PFSK-1 (cell line): ENCODE measurements at regions not wholly inside any gene's neighbourhood (a gene's known extent, or its start where the extent isn't known, plus 50 kb on each side); places are given as distances from the start of the nearest gene placed in this dataset.

Source experiments
- FOXP2 ChIP-seq: optimal IDR thresholded peaks from 2 replicates; pipeline ENCODE3; 2011; ENCODE audit warnings: borderline replicate concordance, control low read depth, inconsistent platforms; ENCODE audit not compliant: insufficient read depth; ENCODE audit errors: extremely low read length, extremely low read depth
- POLR2AphosphoS5 ChIP-seq: IDR thresholded peaks from 2 replicates; pipeline ENCODE4 v1.6.1; 2012; ENCODE audit warnings: low read depth, mild to moderate bottlenecking, control low read depth, low read length, moderate library complexity
- REST ChIP-seq, 2 experiments: IDR thresholded peaks; 2 replicates each; pipeline versions ENCODE4 v1.6.1 to v1.8.0; 2011 to 2012; ENCODE audit warnings: low read depth in 2 of 2, low read length in 2 of 2, control low read depth in 1 of 2, inconsistent platforms in 1 of 2, mild to moderate bottlenecking in 1 of 2, moderate library complexity in 1 of 2; ENCODE audit not compliant: insufficient read depth in 1 of 2
- SIN3A ChIP-seq: IDR thresholded peaks from 2 replicates; pipeline ENCODE4 v1.6.1; 2012; ENCODE audit warnings: mild to moderate bottlenecking, low read length, moderate library complexity, borderline replicate concordance; ENCODE audit not compliant: insufficient read depth
- TAF1 ChIP-seq: IDR thresholded peaks from 2 replicates; pipeline ENCODE4 v1.6.1; 2012; ENCODE audit warnings: low read length, control low read depth, borderline replicate concordance; ENCODE audit not compliant: insufficient read depth

GRCh38 chr6:103119056-103119455 is 1725.5 kb downstream of the GRIK2 start:
- TF ChIP-seq FOXP2, result no peak
- TF ChIP-seq TAF1, result no peak

- no peak for TF ChIP-seq FOXP2
- no peak for TF ChIP-seq SIN3A
- no peak for TF ChIP-seq REST (IDR thresholded peaks at IDR 0.05; ENCODE audit: insufficient read depth in 1 of 2, low read depth in 2 of 2, low read length in 2 of 2)
- no peak for TF ChIP-seq TAF1
- no peak for TF ChIP-seq POLR2AphosphoS5
Observed at GRCh38 chr6:103114582-103114981, 1721.1 kb downstream of the GRIK2 start.

DNA sequence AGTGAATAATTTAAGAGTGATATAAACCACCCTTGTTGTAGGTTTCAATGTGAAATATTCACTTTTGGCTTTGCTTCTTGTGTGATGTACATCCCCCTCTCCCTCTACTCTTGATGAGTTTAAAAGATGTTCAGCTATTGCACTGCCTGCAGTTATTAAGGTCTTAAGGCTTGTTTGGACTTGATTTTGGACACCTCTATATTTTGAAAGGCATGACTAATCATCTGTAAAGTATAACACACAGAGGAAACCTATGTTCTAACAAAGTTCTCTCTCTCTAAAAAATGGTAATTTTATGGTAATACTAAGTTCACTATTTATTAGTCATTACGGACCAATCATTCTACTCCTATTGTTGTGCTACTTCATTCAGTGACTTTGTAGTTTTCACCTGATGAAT is 1719.9 kb downstream of the GRIK2 start:
- TF ChIP-seq POLR2AphosphoS5 (no peak), TAF1 (no peak), FOXP2 (no peak)

GRCh38 chr6:103107985-103108384 is 1714.5 kb downstream of the GRIK2 start:
- TF ChIP-seq FOXP2 (no peak), TAF1 (no peak), SIN3A (no peak), POLR2AphosphoS5 (no peak), REST (IDR thresholded peaks at IDR 0.05; ENCODE audit: insufficient read depth in 1 of 2, low read depth in 2 of 2, low read length in 2 of 2) (no peak)

DNA sequence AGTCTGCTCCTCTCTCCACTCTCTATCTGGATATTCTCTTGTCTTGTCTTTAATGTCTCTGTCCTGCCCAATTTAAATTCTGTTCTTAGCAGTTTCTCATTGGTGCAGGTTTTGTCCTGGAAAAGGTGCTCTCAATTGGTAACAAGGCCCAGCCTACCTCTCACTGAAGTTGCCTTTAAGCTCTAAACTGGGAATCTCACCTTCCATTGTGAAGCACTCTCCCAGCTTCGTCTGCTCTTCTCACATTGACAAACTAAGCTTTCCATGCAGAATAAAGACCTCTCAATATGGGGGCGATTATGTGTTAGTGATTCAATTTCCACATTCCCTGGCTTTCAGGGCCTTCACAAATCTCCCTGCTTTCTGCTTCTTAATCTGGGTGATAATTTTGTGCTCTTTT is 1712.2 kb downstream of the GRIK2 start:
- TF ChIP-seq FOXP2, result no peak

DNA sequence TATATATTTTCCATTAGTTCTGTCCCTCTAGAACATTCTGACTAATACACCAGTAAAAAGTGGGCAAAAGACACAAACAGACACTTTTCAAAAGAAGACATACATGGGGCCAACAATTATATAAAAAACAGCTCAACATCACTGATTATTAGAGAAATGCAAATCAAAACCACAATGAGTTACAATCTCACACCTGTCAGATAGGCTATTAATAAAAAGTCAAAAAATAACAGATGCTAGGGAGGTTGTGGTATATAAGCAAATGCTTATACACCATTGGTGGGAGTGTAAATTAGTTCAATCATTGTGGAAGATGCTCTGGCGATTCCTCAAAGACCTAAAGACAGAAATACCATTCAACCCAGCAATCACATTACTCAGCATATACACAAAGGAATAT is 1707.8 kb downstream of the GRIK2 start:
- no peak for TF ChIP-seq TAF1
- no peak for TF ChIP-seq FOXP2
- no peak for TF ChIP-seq REST (IDR thresholded peaks at IDR 0.05; ENCODE audit: insufficient read depth in 1 of 2, low read depth in 2 of 2, low read length in 2 of 2)
- TF ChIP-seq POLR2AphosphoS5, result no peak
- TF ChIP-seq SIN3A, result no peak

- TF ChIP-seq REST (IDR thresholded peaks at IDR 0.05; ENCODE audit: insufficient read depth in 1 of 2, low read depth in 2 of 2, low read length in 2 of 2) (no peak), TAF1 (no peak), SIN3A (no peak), POLR2AphosphoS5 (no peak), FOXP2 (no peak)
Observed at GRCh38 chr6:103085801-103086200, 1692.3 kb downstream of the GRIK2 start.
